GM18861 (cell line): ENCODE measurements at regions not wholly inside any gene's neighbourhood (a gene's known extent, or its start where the extent isn't known, plus 50 kb on each side); places are given as distances from the start of the nearest gene placed in this dataset.
"Not testable (repeated sequence)": the region's sequence is repeated elsewhere in the genome, so short reads cannot be mapped to it uniquely, and the experiment has no call there.

Experiments used
- ATAC-seq: cut with Tn5 transposase; IDR thresholded peaks from one replicate; pipeline ENCODE4 v1.9.1; 2021; ENCODE audit not compliant: unreplicated experiment

DNA sequence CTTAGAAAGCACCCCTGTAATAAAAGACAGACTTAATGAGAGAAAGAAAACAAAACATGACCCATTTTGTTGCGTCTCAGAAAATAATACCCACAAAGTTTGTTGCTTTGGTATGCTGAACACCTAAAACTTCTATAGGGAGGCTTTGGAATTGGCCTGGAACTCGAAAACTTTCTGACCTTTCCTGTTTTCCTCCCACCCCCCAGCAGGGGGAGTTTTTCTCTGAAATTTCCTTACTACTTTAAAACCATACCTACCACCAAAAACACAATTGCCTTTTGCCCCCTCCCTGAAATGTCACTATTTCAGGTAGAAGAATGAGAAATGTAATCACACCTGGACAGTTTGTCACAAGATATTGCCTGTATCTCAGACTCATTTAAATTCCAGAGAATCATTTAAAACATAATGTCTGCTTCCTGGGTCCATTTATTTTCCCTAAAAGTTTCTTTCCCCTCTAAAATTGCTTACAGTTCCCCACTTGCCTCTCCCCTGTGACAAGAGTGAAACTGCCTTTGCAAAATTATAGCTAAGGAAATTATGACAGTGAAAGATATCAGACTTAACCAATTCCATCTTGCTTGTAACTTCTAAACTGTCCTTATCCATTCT, 2700.2 kb downstream of the PCDH9 start:
- no peak for ATAC-seq

DNA sequence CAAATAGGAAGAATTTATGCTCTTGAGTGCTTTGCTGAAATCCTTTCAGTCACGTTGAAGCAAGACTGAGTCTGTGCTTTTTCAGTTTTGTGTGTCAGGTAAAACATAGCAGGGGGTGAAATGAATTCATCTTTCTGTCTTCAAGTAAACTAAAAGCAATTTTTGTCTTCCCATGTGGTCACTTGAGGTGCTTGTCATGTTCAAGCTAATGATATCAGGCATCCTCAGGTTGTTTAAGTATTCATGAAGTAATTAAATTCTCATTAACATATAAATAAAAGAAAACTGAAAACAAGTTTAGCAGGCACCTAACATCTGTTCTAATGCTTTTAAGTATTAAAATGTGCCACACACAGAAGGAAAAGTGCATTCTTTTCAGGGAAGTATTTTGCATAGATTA, 2701.3 kb downstream of the PCDH9 start:
- ATAC-seq = no peak

DNA sequence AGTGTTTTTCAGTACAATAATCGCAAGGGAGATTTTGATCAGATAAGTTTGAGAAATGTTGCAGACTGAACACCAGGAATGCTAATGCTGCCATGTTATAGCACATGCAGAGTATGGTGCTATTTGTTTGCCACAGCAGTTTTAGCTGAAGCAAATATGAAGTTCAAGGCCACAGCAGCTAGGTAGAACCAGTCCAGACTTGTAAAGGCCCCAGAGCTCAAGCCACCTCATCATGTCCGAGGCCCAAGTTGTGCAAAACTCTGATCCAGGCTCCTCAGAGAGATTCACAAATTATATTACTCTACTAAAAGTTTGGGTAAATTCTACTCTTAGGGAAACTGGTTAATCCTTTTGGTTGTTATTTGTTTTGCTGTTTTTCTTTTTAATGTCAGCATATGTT, 2702.6 kb downstream of the PCDH9 start:
- ATAC-seq = no peak

DNA sequence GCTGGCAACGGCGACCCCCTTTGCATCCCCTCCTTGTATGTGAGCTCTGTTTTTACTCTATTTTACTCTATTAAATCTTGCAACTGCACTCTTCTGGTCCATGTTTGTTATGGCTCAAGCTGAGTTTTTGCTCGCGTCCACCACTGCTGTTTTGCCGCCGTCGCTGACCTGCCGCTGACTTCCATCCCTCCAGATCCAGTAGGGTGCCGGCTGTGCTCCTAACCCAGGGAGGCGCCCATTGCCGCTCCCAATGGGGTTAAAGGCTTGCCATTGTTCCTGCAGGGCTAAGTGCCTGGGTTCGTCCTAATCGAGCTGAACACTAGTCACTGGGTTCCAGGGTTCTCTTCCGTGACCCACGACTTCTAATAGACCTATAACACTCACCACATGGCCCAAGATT, 2704.4 kb downstream of the PCDH9 start:
- ATAC-seq = no peak

DNA sequence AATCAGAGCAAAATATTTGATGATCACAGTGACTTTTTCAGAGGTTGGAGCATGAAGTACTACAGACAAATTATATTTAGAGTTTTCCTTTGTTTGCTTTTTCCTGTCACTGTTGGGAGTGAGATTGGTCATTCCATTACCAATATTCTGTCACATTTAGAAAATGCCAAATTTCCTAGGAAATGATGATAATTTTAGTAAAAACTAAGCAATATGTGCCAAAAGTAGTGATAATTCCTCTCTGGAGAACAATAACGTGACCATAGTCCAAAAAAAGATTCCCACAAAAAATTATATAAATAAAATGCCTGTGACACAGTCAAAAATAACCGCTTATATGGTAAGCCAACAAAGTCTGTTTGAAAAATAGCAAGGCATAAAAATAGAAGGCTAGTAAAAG, 2719.4 kb downstream of the PCDH9 start:
- ATAC-seq = no peak

DNA sequence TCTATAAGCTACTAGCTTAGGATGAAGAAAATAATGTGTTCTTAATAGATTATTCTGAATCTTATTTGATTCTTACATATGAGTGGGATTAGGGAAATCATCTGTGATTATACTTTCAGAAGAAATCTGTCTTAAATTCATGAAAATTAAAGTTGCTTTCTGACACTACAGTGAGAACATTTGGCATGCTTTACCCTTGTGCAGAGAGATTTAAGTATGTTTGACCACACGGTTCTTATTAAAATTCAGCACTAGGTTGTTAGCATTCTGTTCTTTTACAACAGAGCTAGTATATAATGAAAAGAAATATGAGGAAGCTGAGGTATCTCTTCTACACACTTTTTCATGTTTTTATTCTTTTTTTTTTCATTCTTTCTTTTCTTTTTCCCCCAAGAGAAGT, 2723.9 kb downstream of the PCDH9 start:
- no peak for ATAC-seq

DNA sequence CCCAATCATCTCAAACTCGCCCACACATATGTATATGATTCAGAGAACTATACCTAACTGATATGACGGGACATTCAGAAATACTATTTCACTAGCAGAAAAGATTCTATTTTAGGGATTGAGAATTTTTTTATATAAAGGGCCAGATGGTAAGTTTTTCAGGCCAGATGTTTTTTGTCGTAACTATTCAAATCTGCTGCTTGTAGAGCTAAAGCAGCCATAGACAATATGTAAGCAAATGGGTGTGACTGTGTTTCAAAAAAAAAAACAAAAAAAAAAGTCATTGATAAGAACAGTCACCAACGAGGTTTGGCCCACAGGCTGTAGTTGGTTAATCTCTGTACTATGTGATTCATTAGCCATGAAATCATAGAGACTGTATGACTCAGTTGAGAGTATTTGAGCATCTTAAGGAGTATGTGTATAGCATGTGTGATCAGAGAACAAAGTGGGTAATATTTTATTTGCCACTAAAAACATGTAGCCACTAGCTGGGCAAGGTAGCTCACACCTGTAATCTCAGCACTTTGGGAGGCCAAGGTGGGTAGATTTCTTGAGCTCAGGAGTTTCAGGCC, 2724.7 kb downstream of the PCDH9 start:
- no peak for ATAC-seq

DNA sequence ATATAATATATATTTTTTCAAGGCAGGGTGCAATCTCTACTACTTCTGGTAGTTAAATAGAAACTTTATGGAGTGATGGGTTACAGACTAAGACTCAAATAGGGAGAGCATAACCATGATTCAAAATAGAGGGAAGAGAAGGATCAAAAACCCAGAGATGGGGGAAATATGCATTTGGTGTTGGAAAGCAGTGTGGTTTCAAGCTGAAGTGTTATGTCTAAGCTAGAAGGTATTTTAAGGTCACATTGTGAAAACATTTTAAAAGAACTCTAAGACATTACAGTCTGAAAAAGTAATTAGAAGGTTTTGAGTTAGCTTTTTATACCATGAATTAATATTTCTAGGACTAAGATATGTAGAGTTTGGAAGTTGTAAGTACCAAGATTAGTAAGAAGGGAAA, 2741.4 kb downstream of the PCDH9 start:
- no peak for ATAC-seq

DNA sequence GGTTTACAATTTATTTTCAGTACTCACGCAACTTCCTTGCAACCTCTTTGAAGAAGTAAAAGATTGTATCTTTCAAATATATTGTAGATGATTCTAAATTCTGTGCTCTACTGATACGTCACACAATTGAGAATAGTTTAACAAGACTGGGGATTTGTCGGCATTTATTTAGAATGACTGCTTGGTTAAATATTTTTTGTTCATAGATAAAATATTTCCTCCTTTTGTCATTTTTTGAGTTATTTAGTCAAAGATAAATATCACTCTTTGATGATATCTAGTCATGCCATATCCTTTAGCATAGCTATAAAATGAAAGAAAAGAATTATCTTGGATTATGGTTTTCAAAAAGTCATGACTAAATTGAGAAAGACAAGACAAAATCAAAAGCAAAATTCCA, 2747.8 kb downstream of the PCDH9 start:
- no peak for ATAC-seq

DNA sequence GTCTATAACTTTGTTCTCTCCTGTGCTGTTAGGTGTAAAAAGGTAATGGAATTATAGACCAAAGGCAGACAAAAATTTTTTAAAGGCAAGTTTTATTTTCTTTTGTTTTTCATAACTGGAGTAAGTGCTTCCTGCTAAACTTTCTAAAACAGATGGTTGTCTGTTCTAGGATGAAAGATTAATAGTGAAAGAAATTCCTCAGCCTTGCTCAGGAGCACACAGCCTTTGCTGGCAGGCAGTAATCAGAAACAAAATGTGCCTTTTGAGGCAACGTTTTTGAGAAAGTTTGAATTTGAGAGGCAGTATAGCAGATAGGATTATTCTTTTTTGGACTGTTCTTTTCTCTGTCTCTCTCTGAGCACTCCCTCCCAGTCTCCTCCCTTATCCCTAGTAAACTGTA, 2749.5 kb downstream of the PCDH9 start:
- ATAC-seq = no peak

DNA sequence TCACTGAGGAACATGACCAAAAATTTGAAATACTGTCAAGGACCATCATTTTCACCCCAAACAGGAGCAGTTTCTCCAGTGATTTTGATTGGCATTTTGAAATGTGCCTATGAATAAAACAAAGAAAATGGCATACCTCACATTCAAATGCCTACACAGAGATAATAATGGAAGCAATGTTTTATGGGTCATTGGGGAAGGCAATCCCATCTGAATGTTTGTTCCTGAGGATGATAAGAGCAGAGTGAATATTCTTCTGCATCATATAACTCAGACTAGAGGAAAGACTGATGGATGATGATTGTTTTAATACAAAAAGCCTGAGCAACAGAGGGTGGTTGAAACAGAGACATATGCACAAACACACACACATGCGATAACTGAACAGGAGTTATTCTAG, 2749.9 kb downstream of the PCDH9 start:
- no peak for ATAC-seq

DNA sequence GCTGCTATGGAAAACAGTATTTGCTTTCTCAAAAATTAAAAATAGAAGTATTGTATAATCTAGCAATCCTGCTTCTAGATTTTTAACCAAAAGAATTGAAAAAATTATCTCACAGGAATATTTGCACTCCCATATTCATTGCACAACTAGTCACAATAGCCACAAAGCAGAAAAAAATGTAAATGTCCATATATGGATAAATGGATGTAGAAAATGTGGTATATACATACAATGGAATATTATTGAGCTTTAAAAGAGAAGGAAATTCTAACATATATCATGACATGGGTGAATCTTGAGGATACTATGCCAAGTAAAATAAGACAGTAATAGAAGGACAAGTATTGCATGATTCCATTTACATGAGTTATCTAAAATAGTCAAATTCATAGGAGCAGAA, 2753.0 kb downstream of the PCDH9 start:
- no peak for ATAC-seq

DNA sequence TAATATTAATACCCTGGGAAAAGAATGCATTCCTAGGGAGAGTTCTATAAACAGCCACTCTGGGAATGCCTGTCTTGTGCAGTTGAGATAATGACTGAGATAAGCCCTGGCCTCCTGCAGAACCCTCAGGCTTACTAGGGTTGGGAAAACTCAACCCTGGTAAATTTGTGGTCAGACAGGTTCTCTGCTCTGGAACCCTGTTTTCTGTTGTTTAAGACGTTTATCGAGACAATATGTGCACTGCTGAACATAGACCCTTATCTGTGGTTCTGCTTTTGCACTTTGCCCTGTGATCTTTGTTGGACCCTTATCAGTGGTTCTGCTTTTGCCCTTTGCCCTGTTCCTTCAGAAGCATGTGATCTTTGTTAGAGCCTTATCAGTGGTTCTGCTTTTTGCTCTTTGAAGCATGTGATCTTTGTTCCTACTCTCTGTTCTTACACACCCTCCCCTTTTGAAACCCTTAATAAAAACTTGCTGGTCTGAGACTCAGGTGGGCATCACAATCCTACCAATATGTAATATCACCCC, 2754.0 kb downstream of the PCDH9 start:
- not testable (repeated sequence) for ATAC-seq

DNA sequence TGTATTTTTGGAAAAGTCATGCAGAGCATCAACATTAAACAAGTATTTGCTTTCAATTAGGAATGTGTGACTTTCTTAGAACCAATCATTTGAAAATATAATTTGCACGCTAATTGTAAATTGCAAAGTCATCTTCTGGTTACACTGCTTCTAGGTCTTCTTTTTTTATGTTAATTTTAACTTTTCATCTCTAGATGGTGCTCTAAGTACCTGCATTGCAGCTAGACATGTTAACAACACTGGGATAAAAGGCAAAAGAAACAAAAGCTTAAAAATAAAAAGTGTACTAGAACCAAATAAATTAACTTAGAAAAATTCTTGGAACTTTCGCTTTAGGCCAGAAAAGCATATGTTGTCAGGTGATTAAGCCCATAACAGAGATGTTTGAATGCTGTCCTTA, 2758.2 kb downstream of the PCDH9 start:
- ATAC-seq = no peak

DNA sequence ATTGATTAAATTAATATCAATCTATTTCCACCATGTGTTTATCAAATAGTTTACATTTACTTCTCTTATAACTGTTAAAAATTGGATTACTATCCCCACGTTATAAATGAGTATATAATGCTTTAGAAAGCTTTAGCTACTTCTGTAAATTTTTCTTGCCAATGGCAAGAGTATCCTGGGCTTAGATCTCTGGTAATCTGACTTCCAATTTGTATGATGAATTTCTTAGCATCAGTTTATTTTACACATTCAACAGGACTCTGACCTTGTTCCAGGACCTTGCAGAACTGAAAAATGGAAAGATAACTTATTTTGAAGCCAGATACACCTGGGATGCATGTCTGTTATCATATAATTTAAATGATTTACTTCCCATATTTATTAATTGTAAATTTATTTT, 2759.4 kb downstream of the PCDH9 start:
- no peak for ATAC-seq

DNA sequence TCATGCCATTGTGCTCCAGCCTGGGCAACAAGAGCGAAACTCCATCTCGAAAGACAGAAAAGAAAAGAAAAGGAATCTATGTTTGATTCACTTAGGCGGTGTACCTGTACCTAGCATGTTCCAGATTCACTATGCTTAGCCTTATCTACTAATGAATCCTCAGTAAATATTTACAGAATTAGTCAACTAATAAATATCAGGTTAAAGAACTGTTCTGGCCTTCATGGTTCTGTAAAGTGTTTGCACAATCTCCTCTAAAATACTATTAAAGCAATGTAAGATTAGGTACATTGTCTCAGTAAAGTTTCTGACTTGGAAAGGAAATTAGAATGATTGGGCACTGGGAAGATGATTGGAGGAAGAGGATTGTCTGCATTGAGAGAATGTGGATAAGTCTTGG, 2770.4 kb downstream of the PCDH9 start:
- no peak for ATAC-seq

DNA sequence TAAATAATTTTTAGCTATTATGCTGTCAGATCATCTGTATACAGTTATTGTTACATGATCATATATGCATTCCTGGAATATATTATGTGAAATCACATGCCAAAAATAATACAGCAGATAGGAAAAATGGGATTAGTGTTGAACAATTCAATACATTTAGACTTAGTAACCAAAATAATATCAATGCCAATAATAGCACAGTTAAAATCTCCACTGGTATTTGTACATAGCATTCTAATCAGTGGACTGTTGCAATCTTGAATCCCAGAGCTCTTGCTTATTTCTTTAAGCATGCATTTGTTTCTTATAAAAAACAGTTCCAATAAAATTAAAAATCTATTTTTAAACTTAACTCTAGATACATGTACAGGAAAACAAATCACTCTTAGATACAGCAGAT, 2772.2 kb downstream of the PCDH9 start:
- no peak for ATAC-seq

DNA sequence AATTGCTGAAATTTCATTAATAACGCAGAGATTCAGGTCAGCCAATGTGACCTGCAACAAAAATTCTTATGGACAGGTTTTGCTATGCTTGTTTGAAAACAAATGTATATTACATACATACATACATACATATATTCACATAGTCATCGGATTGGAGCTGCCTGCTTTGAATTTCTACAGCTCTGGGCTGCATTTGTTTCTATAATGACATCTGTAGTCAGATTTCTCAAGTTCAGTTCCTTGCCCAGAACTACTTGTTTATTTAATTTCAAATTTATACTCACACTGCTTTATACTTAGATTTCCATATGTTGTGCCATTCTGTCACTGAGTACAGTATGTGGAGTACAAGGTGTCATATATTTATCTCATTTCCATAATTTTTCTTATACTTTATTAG, 2775.0 kb downstream of the PCDH9 start:
- ATAC-seq = no peak

DNA sequence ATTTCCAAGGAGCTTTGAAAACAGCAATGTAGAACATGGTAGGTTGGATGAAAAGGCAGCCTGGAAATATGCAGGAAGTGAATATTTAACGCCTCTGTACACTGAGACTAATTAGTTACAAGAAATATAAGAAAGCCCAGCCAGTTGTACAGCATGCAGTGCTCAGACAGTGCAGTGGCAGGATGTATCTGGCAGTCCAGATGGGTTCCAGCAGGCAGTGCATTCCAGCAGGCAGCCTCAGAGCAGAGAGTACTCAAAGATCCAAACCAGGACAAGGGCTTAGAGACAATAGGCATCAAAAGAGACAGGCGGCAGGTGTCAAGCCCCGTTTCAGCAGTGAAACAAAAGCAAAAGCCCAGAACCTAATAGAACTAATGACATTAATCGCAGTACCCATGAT, 2776.3 kb downstream of the PCDH9 start:
- no peak for ATAC-seq

DNA sequence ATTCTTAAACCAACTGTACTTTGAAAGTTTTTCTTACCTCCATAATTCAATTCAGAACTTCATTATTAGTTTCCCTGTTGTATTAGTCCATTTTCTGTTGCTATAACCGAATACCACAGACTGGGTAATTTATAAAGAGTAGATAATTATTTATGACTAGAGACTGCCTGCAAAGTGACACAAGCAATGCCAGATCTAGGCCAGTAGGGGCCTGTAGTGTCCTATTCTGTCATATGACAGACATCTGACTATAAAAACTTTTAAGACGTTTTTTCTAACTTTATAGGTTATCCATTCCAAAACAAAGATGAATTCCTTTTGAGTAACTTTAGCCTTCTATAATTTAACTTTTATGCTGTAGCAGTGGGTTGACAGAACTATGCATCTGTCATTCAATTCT, 2783.8 kb downstream of the PCDH9 start:
- ATAC-seq = no peak

DNA sequence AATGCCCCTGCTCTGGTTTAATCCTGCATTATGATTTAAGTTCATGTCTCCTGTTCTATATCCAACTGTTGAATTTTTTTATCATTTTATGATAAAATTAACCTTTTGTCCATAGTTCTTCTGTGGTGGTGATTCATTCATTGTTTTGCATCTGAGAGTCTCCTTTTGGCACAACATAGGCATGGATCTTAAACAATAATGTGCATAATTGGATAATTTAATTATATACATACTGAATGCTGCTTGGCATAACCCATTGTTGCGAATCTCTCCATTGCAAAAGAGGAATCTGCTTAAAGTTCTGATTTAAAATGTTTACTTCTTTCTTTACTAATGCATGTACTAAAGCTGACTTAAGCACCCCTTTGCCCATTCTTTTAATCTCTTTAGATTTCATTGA, 2788.4 kb downstream of the PCDH9 start:
- no peak for ATAC-seq

DNA sequence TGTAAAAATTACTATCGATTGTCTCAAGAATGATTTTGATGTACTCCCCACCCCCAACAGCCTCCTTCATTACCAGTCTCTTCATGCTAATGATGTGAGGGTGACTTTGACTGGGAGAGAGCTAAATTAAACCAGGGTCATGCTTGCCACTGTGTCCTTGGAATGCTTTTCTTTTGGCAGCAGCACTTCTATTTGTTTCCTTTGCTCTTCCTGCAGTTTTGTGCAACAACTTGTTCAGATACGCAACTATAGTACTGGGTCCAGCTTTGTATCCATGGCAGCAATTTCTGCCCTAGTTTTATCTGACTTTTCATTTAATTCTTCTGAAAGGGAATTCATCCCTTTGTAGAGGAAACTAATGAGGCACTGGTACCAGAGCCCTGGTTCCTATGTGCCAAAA, 2792.1 kb downstream of the PCDH9 start:
- ATAC-seq = no peak

DNA sequence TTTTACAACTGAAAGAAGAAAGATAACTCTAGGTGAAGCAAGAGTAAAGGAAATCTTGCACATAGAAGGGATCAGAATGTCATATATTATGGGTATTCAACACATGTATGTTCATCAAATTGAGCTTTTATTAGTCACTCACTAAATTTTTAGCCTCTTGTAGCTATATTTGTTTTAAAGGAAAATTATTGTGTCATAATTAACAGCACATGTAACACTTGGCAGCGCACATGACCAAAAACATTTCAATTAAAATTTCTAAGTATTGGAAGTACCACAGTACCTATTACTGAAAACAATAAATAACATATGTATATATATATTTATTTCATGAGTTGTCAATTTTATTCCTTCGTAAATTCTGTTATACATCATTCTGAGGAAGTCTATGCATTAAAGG, 2800.4 kb downstream of the PCDH9 start:
- no peak for ATAC-seq
